Right lobe of liver (tissue), 6 donors: ENCODE measurements at regions not wholly inside any gene's neighbourhood (a gene's known extent, or its start where the extent isn't known, plus 50 kb on each side); places are given as distances from the start of the nearest gene placed in this dataset.
A peak's percentile ranks its signal among the peaks of the same experiment; 100 is the strongest.

Experiments
- ATAC-seq, 4 donors: fragments of 200-7000 bp; cut with Tn5 transposase; one replicate each; pipeline ENCODE4 v1.9.1; 2020; ENCODE audit warnings: mild to moderate bottlenecking in 4 of 4, moderate library complexity in 4 of 4
- DNase-seq, 3 donors: peaks; one replicate each; pipeline ENCODE4 v3.0.0-alpha.2; 2020
- H3K27ac ChIP-seq, 3 donors: fragments of 200-600 bp; one replicate each; pipeline ENCODE4 v1.8.0; 2022
- H3K27me3 ChIP-seq, 2 donors: fragments of 200-600 bp; one replicate each; pipeline ENCODE4 v1.8.0; 2022
- H3K36me3 ChIP-seq, 4 donors: fragments of 200-600 bp; sonication (generic) in 1 of 4; one replicate each; pipeline versions ENCODE4 v1.5.1 to v1.8.0; 2017 to 2022; ENCODE audit warnings: control low read depth in 1 of 4
- H3K4me1 ChIP-seq, 4 donors: fragments of 200-600 bp; sonication (generic) in 1 of 4; one replicate each; pipeline versions ENCODE4 v1.5.1 to v1.8.0; 2017 to 2022; ENCODE audit warnings: control low read depth in 1 of 4
- H3K4me3 ChIP-seq, 3 donors: fragments of 200-600 bp; one replicate each; pipeline ENCODE4 v1.8.0; 2022
- H3K9me3 ChIP-seq, 4 donors: fragments of 200-600 bp; sonication (generic) in 1 of 4; one replicate each; pipeline versions ENCODE4 v1.5.1 to v1.8.0; 2017 to 2022; ENCODE audit warnings: control low read depth in 1 of 4
- CTCF ChIP-seq, 4 donors: fragments of 200-600 bp in 3 of 4; fragments of 450-650 bp in 1 of 4; IDR thresholded peaks; one replicate each; pipeline versions ENCODE4 v1.5.1 to v1.8.0; 2016 to 2022; ENCODE audit warnings: antibody characterized with exemption in 4 of 4, mild to moderate bottlenecking in 2 of 4
- POLR2A ChIP-seq: fragments of 450-650 bp; IDR thresholded peaks from one replicate; pipeline ENCODE4 v1.6.1; 2017; ENCODE audit warnings: antibody characterized with exemption, mild to moderate bottlenecking
- WGBS: methylation state at CpG from one replicate; pipeline ENCODE4 v1.1.6; 2018; ENCODE audit warnings: low coverage, low lambda C conversion rate; ENCODE audit not compliant: insufficient coverage; ENCODE audit errors: missing lambda C conversion rate; 5-methylcytosine and 5-hydroxymethylcytosine counted together
- intact Hi-C, 2 donors: fragments of 100-400 bp; cut with DNase I; formaldehyde crosslinking; loops; one replicate each; pipeline versions ENCODE4 v1.11.2 to v1.14.1; 2022
- donor health status: DM: no; HTN: yes; CAD: no.
- donor health status: DM: no; HTN: no; CAD: no.
- donor health status: DM: no; HTN: no; CAD: no.
- donor health status: DM: no; HTN: yes; CAD: no.
- donor health status: DM: no; HTN: yes; CAD: no.

GRCh38 chr12:74728006-74728405, 190.4 kb downstream of the ATXN7L3B start:
- TF ChIP-seq POLR2A (no peak), CTCF (IDR thresholded peaks at IDR 0.05) (no peak)
- no peak for DNase-seq
- Histone ChIP-seq H3K36me3 (no peaks in the 10 kb centered on the region), H3K4me1 (no peaks in the 10 kb centered on the region), H3K4me3 (no peak overlapping the region), H3K27me3 (no peaks in the 10 kb centered on the region), H3K9me3 (no peaks in the 10 kb centered on the region), H3K27ac (no peak overlapping the region)
- intact Hi-C loops, result no loop called here
- no peak for ATAC-seq

- no peaks in the 10 kb centered on the region for H3K9me3 ChIP-seq
- H3K4me3 ChIP-seq, result no peak overlapping the region
- WGBS, result 20% methylated on average over 5 of the region's 5 CpGs
- H3K27ac ChIP-seq, result no peak overlapping the region
- ATAC-seq (no peak), DNase-seq (no peak)
- no peaks in the 10 kb centered on the region for H3K4me1 ChIP-seq
- intact Hi-C loops, result no loop called here
- H3K36me3 ChIP-seq, result no peaks in the 10 kb centered on the region
- no peak for TF ChIP-seq CTCF (IDR thresholded peaks at IDR 0.05)
- TF ChIP-seq POLR2A, result no peak
- H3K27me3 ChIP-seq, result no peaks in the 10 kb centered on the region
Measured at GRCh38 chr12:74732164-74732784, 194.6 kb downstream of the ATXN7L3B start.

- Histone ChIP-seq H3K4me3 (no peak overlapping the region), H3K36me3 (no peaks in the 10 kb centered on the region), H3K27ac (no peak overlapping the region), H3K27me3 (no peaks in the 10 kb centered on the region), H3K9me3 (no peaks in the 10 kb centered on the region), H3K4me1 (no peaks in the 10 kb centered on the region)
- ATAC-seq (no peak), DNase-seq (no peak)
- 31% methylated on average over 5 of the region's 5 CpGs for WGBS
- intact Hi-C loops, result no loop called here
- TF ChIP-seq POLR2A (no peak), CTCF (IDR thresholded peaks at IDR 0.05) (no peak)
Measured at GRCh38 chr12:74732826-74733225, 195.2 kb downstream of the ATXN7L3B start.

GRCh38 chr12:74741112-74741511, 203.5 kb downstream of the ATXN7L3B start:
- WGBS, result 66% methylated on average over 4 of the region's 4 CpGs
- H3K27me3 ChIP-seq, result no peaks in the 10 kb centered on the region
- no peaks in the 10 kb centered on the region for H3K9me3 ChIP-seq
- intact Hi-C loops, result no loop called here
- H3K4me3 ChIP-seq, result no peak overlapping the region
- H3K36me3 ChIP-seq, result no peaks in the 10 kb centered on the region
- no peak overlapping the region for H3K27ac ChIP-seq
- no peak for TF ChIP-seq POLR2A
- no peak for TF ChIP-seq CTCF (IDR thresholded peaks at IDR 0.05)
- no peaks in the 10 kb centered on the region for H3K4me1 ChIP-seq
- ATAC-seq (no peak), DNase-seq (no peak)

GRCh38 chr12:74747305-74747704, 209.7 kb downstream of the ATXN7L3B start:
- H3K9me3 ChIP-seq, result no peaks in the 10 kb centered on the region
- no peaks in the 10 kb centered on the region for H3K36me3 ChIP-seq
- no peak overlapping the region for H3K27ac ChIP-seq
- no peak overlapping the region for H3K4me3 ChIP-seq
- TF ChIP-seq POLR2A (no peak), CTCF (IDR thresholded peaks at IDR 0.05) (peak in 1 of 4 donors; percentile 20)
- DNase-seq (no peak), ATAC-seq (no peak)
- intact Hi-C loops, result no loop called here
- no peaks in the 10 kb centered on the region for H3K27me3 ChIP-seq
- no peaks in the 10 kb centered on the region for H3K4me1 ChIP-seq
